AG09309 (cell line): ENCODE measurements at regions not wholly inside any gene's neighbourhood (a gene's known extent, or its start where the extent isn't known, plus 50 kb on each side); places are given as distances from the start of the nearest gene placed in this dataset.

ENCODE experiments used
- DNase-seq: peaks from one replicate; pipeline ENCODE4 v3.0.0-alpha.2; 2010; ENCODE audit warnings: low read depth
- H3K4me3 ChIP-seq: 2 replicates; pipeline ENCODE4 v1.5.1; 2011; ENCODE audit warnings: mild to moderate bottlenecking, low read depth, low read length, moderate library complexity; ENCODE audit not compliant: control insufficient read depth
- TF ChIP-seq, protein P1 (sequence below): IDR thresholded peaks from 2 replicates; pipeline ENCODE4 v1.5.1; 2011; ENCODE audit warnings: mild to moderate bottlenecking, low read depth, low read length, inconsistent platforms; ENCODE audit not compliant: insufficient read depth, control insufficient read depth; ENCODE audit errors: missing control alignments

DNA sequence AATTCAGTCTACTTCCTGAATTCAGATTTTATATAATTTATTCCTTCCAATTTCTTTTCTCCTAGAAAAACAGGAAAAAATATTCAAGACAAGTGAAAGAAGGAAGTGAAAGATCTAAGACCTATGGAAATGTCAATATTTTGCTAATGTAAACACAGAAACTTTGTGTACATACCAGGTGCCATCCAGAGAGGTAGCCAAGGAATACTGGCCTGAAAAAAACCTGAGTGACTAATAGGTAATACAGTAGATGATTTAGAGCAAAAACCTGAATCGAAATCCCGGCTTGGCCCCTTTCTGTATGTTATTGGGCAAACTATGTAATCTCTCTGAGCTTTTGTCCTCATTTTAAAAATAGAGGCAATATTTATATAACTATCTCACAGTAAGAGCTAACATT, 59.2 kb upstream of the FSHB start:
- TF ChIP-seq, protein P1, sequence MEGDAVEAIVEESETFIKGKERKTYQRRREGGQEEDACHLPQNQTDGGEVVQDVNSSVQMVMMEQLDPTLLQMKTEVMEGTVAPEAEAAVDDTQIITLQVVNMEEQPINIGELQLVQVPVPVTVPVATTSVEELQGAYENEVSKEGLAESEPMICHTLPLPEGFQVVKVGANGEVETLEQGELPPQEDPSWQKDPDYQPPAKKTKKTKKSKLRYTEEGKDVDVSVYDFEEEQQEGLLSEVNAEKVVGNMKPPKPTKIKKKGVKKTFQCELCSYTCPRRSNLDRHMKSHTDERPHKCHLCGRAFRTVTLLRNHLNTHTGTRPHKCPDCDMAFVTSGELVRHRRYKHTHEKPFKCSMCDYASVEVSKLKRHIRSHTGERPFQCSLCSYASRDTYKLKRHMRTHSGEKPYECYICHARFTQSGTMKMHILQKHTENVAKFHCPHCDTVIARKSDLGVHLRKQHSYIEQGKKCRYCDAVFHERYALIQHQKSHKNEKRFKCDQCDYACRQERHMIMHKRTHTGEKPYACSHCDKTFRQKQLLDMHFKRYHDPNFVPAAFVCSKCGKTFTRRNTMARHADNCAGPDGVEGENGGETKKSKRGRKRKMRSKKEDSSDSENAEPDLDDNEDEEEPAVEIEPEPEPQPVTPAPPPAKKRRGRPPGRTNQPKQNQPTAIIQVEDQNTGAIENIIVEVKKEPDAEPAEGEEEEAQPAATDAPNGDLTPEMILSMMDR: no peak
- no peak overlapping the region for H3K4me3 ChIP-seq
- no peak for DNase-seq

DNA sequence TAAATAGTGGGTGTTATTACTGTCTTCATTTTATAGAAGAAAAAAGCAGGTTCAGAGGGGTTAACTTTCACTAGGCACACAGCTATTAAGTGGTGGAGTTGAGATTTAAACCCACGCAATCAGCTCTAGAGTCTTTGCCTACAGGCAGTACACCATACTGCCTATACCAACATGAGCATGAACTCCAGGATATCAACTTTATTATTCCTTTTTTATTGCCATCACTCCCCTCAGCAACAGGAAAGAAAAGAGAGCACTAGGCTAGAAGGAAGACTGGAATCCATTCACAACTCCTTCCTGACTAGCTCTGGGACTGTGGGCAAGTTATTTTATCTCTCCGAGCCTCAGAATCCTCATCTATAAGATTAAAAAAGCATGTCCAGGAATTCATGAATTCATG, 58.7 kb upstream of the FSHB start:
- DNase-seq: no peak
- TF ChIP-seq, protein P1: no peak
- H3K4me3 ChIP-seq: no peak overlapping the region

DNA sequence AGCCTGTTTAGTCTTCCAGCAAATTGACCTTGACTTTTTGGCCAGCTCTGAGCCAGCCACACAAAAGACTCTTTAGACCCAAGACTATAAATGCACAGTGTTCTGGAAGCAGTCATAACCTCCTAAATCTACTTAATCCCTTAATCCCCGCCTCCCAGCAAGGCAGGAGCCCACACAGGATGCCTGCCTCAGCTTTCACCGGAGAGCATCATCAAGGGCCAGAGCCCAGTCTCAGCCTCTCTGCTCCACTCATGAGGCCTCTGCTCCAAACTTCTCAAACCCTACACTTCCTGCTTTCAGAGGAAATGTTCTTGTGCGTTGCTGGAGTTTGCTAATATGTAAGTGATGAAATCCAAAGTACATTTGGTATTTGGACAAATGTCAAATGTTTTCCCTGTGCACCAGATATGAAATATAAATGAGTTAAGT, 57.9 kb upstream of the FSHB start:
- TF ChIP-seq, protein P1: no peak
- no peak overlapping the region for H3K4me3 ChIP-seq
- no peak for DNase-seq

DNA sequence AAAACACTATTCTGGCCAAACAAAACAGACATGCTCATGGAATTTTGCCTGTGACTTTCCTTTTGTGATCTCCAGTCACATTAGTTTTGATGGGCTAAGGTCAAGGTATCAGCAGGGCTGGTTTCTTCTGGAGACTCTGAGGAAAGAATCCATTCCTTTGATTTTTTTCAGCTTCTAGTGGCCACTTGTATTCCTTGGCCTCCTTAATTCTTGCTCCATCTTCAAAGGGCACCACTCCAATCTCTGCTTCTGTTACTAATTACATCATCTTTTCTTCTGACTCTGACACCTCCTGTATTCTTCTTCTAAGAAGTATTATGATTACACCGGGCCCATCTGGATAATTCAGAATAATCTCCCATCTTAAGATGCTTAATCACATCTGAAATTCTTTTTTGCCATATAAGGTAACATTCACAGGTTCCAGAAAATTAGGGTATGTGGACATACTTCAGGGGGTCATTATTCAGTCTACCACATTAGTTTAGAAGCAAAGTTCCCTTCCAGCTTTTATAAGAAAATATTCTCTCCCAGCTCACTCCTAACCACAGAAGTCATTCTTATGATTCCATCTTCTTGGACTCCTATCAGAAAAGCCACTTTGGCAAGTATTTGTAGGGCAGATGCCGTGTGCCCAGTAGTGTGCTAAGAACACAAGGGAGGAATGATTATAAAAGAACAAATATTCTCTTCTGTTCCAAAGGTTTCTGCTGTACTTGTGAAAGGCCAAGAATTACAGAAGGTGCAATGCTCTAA, 56.4 kb upstream of the FSHB start:
- TF ChIP-seq, protein P1: no peak
- no peak for DNase-seq
- no peak overlapping the region for H3K4me3 ChIP-seq
